NCI-H187 treated with DMSO at 0.1 percent for 48 hours (cell line): ENCODE measurements at regions not wholly inside any gene's neighbourhood (a gene's known extent, or its start where the extent isn't known, plus 50 kb on each side); places are given as distances from the start of the nearest gene placed in this dataset.
"Not testable (repeated sequence)": the region's sequence is repeated elsewhere in the genome, so short reads cannot be mapped to it uniquely, and the experiment has no call there.

ENCODE experiments used
- DNase-seq: peaks from one replicate; lab custom pipeline; 2025; lab: John Stamatoyannopoulos, UW

- no peak for DNase-seq
Measured at GRCh38 chr12:78338054-78338785, 507.5 kb downstream of the NAV3 start.

DNA sequence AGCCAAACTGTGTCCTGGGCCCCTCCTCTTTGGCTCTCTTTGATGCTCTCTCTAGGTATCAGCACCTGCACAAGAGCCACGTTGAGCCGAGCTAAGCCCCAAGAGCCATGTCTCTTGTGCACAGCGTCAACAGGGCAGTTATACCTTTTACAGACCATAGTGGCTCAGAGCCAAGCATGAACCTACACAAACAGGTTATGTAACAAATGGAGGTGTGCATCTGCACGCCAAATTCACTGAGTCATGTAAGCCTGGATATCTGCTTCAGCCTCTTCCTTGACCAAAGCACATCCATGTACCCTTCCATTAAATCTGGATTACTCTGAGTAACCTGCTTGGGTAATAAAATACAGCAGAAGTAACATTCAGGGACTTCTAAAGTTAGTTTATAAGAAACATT lies 509.7 kb downstream of the NAV3 start:
- DNase-seq, result no peak

GRCh38 chr12:78343657-78344056 lies 513.0 kb downstream of the NAV3 start:
- no peak for DNase-seq

- DNase-seq, result no peak
Measured at GRCh38 chr12:78359520-78359919, 505.1 kb upstream of the SYT1 start.

GRCh38 chr12:78361683-78362082 lies 502.9 kb upstream of the SYT1 start:
- no peak for DNase-seq

DNA sequence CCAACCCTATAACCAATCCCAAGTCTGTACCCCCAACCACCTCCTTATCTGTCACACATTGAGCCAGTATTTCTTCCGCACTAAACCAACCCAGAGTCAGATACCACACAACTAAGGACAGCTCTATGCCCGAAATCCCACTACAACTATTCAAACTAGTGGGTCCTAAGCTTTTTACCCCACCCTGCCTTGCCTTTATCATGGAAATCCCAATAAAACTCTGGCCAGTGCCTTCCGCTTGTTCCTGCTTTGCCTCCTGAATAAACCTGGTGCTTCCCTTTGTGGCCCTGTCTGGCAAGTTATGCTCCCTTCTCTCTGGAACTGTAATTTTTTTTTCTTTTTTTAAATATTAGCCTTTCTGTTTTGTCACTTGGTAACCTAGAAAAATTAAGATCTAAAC lies 493.3 kb upstream of the SYT1 start:
- DNase-seq, result no peak

- no peak for DNase-seq
Measured at GRCh38 chr12:78375461-78375860, 489.1 kb upstream of the SYT1 start.

GRCh38 chr12:78376257-78376656 lies 488.3 kb upstream of the SYT1 start:
- no peak for DNase-seq

DNA sequence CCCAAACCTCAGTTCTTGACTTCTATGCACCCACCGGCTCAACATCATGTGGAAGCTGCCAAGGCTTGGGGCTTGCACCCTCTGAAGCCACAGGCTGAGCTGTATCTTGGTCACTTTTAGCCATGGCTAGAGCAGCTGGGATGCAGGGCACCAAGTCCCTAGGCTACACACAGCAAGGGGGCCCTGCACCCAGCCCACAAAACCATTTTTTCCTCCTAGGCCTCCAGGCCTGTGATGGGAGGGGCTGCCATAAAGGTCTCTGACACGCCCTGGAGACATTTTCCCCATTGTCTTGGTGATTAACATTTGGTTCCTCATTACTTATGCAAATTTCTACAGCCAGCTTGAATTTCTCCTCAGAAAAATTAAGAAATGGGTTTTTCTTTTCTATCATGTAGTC lies 485.5 kb upstream of the SYT1 start:
- DNase-seq, result not testable (repeated sequence)

GRCh38 chr12:78383414-78383813 lies 481.2 kb upstream of the SYT1 start:
- DNase-seq, result no peak

GRCh38 chr12:78384541-78384940 lies 480.0 kb upstream of the SYT1 start:
- DNase-seq, result no peak

DNA sequence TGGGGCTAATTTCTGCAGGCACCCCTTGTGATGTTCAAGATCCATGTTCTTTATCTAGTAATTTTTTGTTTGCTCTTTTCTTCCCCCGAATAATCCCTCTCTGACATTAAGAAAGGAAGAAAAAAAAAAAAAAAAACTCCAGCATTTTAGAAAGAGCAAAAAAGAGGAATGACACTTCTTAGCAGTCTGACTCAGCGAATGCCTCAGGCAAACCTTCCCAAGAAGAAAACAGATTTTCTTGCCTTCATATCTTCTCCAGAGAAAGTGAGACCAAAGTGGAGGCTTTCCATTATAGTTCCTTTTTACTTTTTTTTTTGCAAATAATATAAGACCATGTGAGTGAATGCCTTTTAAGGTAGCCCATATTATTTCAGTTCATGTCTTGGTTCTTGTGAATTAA lies 479.0 kb upstream of the SYT1 start:
- DNase-seq, result no peak

- DNase-seq, result no peak
Measured at GRCh38 chr12:78386871-78387270, 477.7 kb upstream of the SYT1 start.

DNA sequence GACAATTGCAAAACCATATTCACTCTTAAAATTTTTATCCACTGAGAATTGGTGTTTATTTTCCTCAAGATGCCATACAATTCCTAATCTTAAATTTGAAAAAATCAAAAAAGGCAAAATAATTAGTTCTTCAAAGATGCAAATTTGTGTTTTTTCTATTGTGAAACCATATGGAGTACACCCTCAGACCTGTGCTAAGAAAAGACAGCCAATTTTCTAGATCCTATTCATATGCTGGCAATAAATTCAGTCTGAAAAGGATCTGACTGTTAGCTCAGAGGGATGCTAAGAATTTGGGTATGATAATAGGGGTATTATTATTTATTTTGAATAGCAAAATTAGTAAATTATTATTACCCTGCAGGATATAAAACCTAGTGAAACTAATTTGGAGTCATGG lies 476.9 kb upstream of the SYT1 start:
- DNase-seq, result no peak

DNA sequence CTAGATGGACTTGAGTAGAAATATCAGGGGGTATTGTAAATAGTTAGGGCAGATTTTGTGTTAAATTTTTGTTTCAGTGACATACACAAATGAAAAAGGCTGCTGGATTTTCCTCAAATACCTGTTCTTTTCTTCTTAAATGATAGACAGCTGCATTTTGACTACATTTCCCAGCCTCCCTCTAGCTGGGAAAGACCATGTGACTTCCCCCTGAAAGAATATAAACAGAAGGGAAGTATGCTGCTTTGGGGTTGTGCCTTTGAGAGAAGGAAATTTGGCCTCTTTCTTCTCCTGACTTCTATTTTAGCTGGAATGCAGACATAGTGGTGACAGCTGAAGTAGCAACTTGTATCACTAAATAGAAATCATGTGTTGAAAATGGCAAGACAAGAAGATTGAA lies 476.1 kb upstream of the SYT1 start:
- DNase-seq, result no peak

DNA sequence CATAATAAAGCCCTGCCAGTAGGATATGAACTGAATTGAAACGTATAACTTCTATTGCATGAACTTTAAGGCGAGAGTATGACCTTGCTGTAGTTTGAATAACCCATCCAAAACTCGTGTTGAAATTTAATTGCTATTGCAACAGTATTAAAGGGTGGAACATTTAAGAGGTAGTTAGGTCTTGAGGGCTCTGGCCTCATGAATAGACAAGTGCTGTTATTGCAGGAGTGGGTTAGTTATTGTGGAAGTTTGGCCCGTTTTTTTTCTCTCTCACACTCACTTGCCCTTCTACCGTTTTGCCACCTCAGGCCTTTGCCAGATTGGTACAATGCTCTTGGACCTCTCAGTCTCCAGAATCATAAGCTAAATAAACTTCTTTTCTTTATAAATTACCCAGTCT lies 473.7 kb upstream of the SYT1 start:
- DNase-seq, result no peak

DNA sequence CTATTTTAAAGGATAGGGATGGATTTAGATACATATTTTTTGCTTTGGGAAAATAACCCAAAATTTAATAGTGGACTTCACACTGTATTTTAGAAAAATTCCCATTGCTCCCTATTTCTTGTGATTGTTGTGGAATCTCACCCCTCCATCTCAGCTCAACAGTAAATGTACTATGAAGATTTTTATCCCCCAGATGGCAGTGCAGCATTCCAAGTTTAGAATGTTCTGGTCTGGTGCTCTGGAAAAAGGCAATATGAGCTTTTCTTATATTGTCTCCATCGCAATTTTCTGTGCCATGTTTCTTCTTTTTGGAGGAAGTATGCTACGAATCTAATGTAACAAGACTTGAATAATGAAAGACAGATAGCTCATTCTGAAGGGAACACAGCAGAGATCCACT lies 471.7 kb upstream of the SYT1 start:
- DNase-seq, result no peak

- no peak for DNase-seq
Measured at GRCh38 chr12:78395961-78396360, 468.6 kb upstream of the SYT1 start.

DNA sequence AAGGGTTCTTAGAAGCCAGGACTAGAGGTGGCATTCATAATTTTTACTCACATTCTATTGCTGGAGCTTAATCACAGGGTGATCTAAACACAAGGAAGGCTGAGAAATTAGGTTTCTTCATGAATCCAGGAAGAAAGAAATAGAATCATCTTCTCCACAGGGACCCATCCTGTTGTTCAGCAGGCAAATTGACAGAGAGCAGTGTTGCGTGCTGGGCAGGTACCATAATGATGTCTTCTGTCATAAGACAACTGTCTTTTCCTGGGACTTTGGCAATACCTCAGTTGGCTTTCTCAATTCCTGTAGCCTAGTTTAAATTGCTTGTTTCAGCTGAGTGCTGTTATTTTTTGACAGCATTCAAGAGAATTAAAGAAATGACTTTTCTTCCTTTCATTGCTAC lies 468.0 kb upstream of the SYT1 start:
- DNase-seq, result no peak

DNA sequence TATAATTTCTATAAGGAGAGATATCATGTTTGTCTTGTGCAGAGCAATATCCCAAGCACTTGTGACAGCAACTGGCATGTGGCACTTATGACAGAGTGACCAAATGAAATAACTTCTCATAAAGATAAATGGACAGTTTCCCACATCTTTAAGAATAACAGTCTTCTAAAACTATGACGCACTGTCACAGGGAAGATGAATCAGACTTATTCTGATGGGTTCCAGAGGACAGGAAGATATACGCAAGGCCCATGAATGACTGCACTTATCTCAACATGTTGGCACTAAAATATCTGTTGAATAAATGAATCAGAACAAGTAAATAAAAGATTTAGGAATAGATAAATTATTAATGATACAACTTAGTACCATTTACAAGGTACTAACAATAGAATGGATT lies 465.8 kb upstream of the SYT1 start:
- DNase-seq, result no peak

DNA sequence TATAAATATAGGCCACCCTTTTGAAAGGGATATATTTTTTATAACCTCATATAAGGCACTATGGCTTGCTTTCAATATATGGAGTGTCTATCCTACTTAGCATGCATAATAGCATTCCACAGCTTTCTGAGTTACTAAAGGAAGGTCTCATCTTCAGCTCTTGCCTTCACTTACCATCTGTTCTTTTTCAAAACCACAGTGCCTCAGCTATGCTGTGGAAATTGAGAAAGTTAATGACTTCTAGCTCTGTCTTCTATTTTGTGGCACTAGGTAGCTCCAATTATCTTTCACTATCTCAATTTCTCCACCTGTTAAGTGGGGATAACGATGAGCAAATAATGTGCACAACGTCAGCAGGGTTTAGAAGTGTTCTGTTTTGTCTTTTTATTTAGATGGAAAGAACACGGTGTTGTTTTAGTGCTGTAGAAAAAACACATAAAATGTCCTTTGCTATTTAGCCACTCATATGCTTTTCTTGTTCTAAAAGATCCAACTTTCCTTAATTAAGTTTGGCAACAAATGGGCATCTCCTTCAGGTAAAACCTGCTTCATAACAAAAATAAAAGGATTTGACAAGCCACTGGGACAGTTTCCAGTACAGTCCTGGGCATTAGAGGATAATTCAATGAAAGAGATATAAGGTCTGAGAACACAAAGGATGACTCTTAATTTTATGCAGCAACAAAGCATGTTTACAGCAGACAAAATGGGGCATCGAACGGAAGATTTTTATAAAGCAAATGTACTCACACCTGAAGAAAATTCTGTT lies 462.0 kb upstream of the SYT1 start:
- DNase-seq, result no peak

DNA sequence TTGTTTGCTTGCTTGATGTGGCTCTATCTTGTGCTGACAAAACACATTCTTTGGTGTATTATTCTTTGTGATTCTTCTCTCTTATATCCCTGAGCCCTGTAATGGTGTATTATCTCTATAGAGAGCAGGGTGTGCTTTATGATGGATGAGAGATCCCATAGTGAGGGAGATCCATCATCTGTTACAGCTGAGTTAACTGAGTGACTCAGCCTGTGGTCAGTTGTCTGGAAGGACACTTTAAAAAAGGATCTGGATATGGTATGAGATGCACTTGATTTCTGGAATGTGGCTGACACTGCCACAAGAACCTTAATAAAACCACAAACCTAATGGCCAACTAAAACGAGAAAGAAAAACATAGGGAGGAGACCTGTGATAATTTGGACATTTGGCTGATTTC lies 461.4 kb upstream of the SYT1 start:
- no peak for DNase-seq

- no peak for DNase-seq
Measured at GRCh38 chr12:78403681-78404080, 460.9 kb upstream of the SYT1 start.

DNA sequence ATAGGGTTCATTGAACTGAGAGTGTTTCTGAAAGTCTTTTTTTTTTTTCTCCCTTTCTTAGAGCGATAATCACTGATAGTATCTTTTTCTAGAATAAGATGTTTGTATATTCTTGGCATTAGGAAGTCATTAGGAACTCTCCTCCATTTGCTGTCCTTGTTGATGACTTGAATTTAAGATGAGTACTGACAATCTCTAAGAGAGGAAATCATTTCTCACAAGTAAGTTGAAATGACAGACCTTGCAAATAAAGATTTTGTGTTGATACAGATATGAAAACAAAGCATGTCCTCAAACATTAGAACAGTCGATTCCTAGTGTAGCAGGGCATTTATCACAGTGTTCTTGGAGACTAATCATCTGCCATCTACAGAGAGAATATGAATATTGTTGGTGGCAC lies 458.4 kb upstream of the SYT1 start:
- DNase-seq, result no peak
